H1 (cell line): ENCODE measurements at regions not wholly inside any gene's neighbourhood (a gene's known extent, or its start where the extent isn't known, plus 50 kb on each side); places are given as distances from the start of the nearest gene placed in this dataset.

Source experiments
- ASH2L ChIP-seq: fragments of 200-600, 300-600 bp; sonication (generic); IDR thresholded peaks from one replicate; pipeline ENCODE4 v1.7.1; 2017; ENCODE audit warnings: low read length
- EP300 ChIP-seq, 2 experiments: IDR thresholded peaks; 1 replicate in 1 of 2; 2 replicates in 1 of 2; pipeline ENCODE4 v1.6.1; 2011 to 2012; ENCODE audit warnings: low read depth in 2 of 2, low read length in 2 of 2, mild to moderate bottlenecking in 2 of 2, borderline replicate concordance in 1 of 2, inconsistent platforms in 1 of 2, moderate library complexity in 1 of 2
- JUN ChIP-seq: IDR thresholded peaks from 2 replicates; pipeline ENCODE4 v1.6.1; 2011; ENCODE audit warnings: low read depth, mild to moderate bottlenecking, improper control_type of control experiment, low read length
- POLR2AphosphoS5 ChIP-seq: IDR thresholded peaks from 2 replicates; pipeline ENCODE4 v1.6.1; 2011; ENCODE audit warnings: low read depth, low read length
- SP2 ChIP-seq: IDR thresholded peaks from 2 replicates; pipeline ENCODE4 v1.6.1; 2012; ENCODE audit warnings: mild to moderate bottlenecking, low read length, inconsistent platforms

GRCh38 chr10:120367341-120367740, 89.7 kb upstream of the PLPP4 start (continued):
- TF ChIP-seq EP300 (IDR thresholded peaks at IDR 0.05; ENCODE audit: borderline replicate concordance in 1 of 2, low read depth in 2 of 2, low read length in 2 of 2) (no peak), POLR2AphosphoS5 (no peak), JUN (no peak), SP2 (no peak), ASH2L (no peak)
